ENCODE measurements at regions not wholly inside any gene's neighbourhood (a gene's known extent, or its start where the extent isn't known, plus 50 kb on each side); places are given as distances from the start of the nearest gene placed in this dataset.
"Not testable (repeated sequence)": the region's sequence is repeated elsewhere in the genome, so short reads cannot be mapped to it uniquely, and the experiment has no call there.

- DNase-seq (ENCODE audit: low read depth), result no peak
Observed at GRCh38 chr2:117342415-117342814, 472.1 kb upstream of the DDX18 start.

DNA sequence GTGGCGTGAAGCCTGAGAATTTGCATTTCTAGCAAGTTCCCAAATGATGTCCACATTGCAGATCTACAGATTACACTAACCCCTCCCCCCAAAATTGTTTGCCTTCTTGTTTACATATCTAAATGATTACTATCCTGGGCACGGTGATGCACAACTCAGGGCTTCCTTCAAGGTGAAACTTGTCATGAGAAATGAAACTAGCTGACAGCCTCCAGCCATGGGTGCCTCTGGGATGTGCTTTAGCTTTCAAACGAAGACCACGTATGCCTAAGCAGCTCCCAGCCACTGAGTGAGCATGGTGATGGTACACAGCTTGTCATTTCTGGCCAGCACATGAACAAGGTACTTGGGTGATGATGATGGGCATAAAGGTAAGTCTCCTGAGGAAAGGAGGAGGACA lies 464.8 kb upstream of the DDX18 start:
- no peak for DNase-seq (ENCODE audit: low read depth)

DNA sequence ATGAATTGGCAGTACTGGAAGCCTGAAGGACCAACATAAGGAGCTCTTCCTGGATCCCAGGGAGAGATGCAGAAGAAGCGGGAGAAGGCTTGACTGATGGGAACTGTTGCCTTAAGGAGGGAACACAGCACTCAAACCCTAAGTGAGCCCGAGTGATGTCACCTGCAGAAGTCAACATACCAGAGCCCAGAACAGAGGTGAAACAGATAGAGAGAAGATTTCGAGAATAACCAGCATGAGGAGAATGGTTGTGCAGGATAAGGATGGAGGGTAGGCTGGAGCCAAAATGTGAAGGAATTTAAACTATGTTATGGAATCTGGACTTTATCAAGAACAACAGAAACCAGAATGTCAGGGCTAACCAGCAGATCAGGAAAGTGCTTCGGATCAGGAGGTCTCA lies 463.1 kb upstream of the DDX18 start:
- DNase-seq (ENCODE audit: low read depth), result no peak

DNA sequence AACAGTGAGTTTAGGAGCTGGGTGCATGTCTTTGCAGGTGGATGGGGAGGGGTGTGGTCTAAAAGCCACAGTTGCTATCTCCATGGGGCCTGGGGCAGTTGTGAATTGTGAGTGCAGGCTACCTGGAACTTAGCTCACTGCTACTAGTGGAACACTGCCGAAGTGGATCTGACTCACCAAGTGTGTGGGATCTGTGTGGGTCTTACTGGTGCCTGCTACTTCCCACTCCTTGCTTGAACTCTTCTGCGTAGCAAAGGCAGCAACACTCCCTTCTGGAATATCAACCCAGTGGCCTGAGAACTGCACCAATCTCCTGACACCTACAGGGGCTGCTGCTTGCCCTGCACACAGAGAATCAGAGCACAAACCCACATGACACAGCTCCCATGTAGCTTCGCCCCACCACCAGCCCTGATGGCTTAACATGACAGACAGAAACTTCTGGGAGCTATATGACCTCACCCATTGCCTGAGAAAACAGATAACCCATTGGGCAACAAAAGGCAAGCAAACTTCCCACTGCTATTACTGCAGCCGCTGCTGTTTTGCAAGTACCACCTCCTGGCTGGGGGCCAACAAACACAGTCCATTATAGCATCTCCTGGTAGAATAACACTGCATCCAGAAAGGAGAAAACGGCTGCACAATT lies 455.1 kb upstream of the DDX18 start:
- DNase-seq (ENCODE audit: low read depth), result no peak

DNA sequence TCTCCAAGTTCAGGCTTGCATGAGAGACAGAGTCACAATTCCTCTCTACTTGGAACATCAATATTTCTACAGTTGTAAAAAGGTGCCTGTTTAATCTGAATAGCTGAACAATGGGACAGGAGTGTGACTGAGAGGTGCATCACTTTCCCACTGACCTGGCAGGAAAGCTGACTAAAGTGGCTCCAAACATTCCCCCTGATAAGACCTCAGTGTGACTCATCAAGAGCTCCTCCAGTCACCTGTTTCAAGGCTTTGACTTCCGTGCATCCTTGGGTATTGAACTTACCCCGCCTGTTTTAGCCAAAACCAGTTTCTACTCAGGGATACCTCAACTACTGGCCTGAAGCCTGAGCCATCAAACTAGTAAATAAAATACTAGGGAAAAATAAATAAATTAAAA lies 453.9 kb upstream of the DDX18 start:
- no peak for DNase-seq (ENCODE audit: low read depth)

DNA sequence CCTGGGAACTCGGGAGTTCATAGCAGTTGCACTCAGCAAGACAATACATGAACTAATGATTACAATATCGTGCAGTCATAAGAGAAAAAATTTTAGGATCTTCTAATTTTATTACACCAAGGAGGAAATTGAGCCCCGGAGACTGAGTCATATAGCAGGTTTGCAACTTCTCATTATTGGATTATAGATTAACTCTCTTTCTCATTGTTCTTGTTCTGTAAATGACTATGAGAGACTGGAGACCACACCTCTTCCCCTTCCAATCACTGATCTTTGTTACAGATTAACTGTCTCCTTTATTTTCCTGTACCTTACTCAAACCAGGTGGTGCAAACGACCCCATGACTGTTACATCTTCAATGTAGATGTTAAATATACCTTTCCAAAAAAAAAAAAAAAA lies 435.8 kb upstream of the DDX18 start:
- DNase-seq (ENCODE audit: low read depth), result no peak

DNA sequence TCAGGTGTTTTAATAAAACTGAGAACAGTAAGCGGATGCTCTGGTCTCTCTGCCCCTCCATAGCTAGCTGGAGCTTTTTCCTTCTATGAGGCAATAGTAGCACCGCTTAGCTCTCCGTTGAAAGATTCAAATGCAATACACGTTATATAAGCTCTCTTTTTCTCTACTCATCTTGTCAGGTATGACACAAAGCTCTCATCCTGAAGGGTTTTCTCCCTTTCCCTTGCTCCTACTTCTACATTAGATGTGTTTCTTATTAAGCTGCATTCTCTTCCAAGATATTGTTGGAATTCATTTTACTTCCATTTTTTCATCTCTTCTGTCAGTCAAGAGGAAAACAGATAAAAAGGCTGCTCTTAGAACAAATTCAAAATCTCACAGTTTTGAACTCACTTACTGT lies 434.6 kb upstream of the DDX18 start:
- no peak for DNase-seq (ENCODE audit: low read depth)

DNA sequence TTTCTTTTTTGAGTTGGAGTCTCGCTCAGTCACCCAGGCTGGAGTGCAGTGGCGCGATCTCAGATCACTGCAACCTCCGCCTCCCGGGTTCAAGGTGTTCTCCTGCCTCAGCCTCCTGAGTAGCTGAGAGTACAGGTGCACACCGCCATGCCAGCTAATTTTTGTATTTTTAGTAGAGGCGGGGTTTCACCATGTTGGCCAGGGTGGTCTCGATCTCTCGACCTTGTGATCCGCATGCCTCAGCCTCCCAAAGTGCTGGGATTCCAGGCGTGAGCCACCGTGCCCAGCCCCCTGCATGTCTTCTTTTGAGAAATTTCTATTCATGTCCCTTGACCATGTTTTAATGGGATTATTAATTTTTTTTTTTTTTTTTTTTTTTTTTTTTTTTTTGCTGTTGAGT lies 430.5 kb upstream of the DDX18 start:
- not testable (repeated sequence) for DNase-seq (ENCODE audit: low read depth)

- DNase-seq (ENCODE audit: low read depth), result no peak
Observed at GRCh38 chr2:117396161-117396560, 418.3 kb upstream of the DDX18 start.

- DNase-seq (ENCODE audit: low read depth), result no peak
Observed at GRCh38 chr2:117401582-117401981, 412.9 kb upstream of the DDX18 start.

DNA sequence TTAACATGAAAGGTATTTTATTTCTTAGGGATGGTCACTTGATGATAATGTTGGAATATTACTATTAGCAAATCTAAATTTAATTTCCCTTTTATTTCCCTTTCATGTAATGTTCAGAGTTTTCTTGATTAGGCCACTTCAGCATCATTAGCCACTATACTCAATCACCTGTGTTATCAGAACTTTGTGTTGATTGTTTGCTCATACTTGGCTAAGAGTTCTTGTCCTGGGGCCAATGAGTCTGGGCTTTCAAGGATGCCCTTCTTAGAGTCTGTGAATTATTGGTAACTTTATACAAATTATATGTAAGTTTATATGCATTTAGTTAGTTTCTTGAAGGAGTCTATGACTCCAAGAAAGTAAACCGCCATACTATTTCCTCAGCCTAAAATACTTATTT lies 408.0 kb upstream of the DDX18 start:
- no peak for DNase-seq (ENCODE audit: low read depth)

GRCh38 chr2:117407746-117408145 lies 406.7 kb upstream of the DDX18 start:
- no peak for DNase-seq (ENCODE audit: low read depth)

DNA sequence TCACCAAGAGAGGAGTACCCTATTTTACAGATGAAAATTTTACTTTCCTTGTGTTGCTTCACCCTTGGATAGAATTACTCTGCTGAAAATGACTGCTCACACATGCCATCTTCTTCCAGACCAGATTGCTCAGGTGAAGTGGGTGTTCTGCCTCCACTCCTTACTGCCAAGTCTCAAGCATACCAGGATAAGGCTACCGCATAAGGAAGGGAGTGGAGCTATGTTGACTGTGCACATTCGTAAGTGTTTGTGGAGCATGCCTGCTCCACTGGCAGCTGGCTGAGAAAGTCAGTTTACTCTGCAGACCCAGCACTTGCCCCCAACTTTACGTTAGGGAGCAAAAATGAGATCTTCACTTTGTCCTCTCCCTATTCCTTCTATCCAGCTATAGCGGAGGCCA lies 405.0 kb upstream of the DDX18 start:
- DNase-seq (ENCODE audit: low read depth), result no peak

DNA sequence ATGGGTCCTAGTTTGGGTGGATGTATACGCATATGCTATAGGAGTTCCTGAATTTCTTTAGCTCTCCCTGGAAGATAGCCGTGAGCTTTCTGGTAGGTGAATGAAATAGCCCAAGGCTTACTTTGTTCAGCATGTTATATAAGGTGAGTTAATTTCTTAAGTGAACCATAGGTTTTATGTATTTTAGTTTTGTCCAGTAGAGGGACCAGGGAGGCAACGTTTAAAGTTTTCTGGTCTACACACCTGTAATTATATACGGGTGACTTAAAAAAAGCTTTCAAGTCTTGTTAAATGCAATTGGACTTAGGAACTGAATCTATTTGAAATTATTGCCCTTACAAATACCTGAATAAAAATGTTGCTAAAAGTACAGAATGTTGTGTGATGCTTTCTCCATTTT lies 402.5 kb upstream of the DDX18 start:
- DNase-seq (ENCODE audit: low read depth), result no peak

- DNase-seq (ENCODE audit: low read depth), result no peak
Observed at GRCh38 chr2:117432746-117433145, 381.7 kb upstream of the DDX18 start.

DNA sequence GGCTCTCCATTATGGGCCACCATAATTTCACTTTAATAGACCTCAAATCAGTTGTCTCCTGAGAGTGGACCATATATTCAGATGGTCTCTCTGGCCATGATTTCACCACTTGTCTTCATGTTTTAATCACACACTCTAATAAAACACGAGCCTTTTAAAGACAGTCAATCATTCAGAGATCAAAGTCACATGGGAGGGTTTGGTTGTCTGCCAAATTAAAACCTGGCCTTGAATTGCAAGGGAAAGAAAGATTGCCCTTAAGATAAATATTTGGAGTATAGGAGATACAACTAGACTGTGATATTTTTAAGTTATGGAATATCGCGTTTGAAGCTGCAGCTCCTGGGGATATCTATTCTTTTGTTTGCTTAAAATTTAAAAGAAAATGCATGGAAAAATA lies 377.8 kb upstream of the DDX18 start:
- no peak for DNase-seq (ENCODE audit: low read depth)

GRCh38 chr2:117470311-117471095 lies 344.0 kb upstream of the DDX18 start:
- no peak for DNase-seq (ENCODE audit: low read depth)

GRCh38 chr2:117481608-117482007 lies 332.9 kb upstream of the DDX18 start:
- no peak for DNase-seq (ENCODE audit: low read depth)

DNA sequence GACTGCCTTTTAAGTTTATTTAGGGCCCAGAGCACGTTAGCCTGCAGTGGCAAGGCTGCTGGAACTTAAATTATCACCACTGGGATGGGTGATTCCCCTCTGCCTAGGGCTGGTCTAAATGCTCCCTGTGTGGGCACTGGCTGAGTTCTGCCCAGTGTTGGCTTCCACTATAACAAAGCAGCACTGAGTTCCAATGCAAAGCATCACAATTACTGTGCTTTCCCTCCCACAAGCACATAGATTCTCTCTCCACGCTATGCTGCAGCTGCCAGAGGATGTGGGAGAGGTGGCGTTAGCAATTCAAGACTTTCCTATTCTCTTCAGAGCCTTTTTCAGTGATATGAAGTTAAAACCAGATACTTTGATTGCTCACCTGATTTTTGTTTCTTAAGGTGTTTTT lies 328.9 kb upstream of the DDX18 start:
- DNase-seq (ENCODE audit: low read depth), result no peak

GRCh38 chr2:117486081-117486480 lies 328.4 kb upstream of the DDX18 start:
- no peak for DNase-seq (ENCODE audit: low read depth)

- DNase-seq (ENCODE audit: low read depth), result no peak
Observed at GRCh38 chr2:117492209-117492851, 322.2 kb upstream of the DDX18 start.

GRCh38 chr2:117500721-117501120 lies 313.8 kb upstream of the DDX18 start:
- DNase-seq (ENCODE audit: low read depth), result no peak

- DNase-seq (ENCODE audit: low read depth), result no peak
Observed at GRCh38 chr2:117502121-117502520, 312.4 kb upstream of the DDX18 start.
